Heart left ventricle (tissue), 16 donors: ENCODE measurements at regions not wholly inside any gene's neighbourhood (a gene's known extent, or its start where the extent isn't known, plus 50 kb on each side); places are given as distances from the start of the nearest gene placed in this dataset.

Experiments used
- ATAC-seq, 4 donors: fragments of 200-7000 bp; cut with Tn5 transposase; one replicate each; pipeline ENCODE4 v1.9.1; 2020 to 2022; ENCODE audit warnings: moderate library complexity in 4 of 4, mild to moderate bottlenecking in 3 of 4, moderate number of reproducible peaks in 1 of 4
- DNase-seq, 5 donors: peaks; one replicate each; pipeline ENCODE4 v3.0.0-alpha.2; 2020
- H3K27ac ChIP-seq, 12 donors: fragments of 200-600 bp; sonication (generic) in 4 of 12; one replicate each; pipeline versions ENCODE4 v1.5.0 to v1.8.0; 2016 to 2022; ENCODE audit warnings: mild to moderate bottlenecking in 2 of 12
- H3K27me3 ChIP-seq, 9 donors: fragments of 200-600 bp; sonication (generic) in 2 of 9; one replicate each; pipeline versions ENCODE4 v1.5.1 to v1.8.0; 2016 to 2022; ENCODE audit warnings: mild to moderate bottlenecking in 3 of 9
- H3K36me3 ChIP-seq, 9 donors: fragments of 200-600 bp; sonication (generic) in 2 of 9; one replicate each; pipeline versions ENCODE4 v1.5.0 to v1.8.0; 2018 to 2022; ENCODE audit warnings: mild to moderate bottlenecking in 2 of 9
- H3K4me1 ChIP-seq, 12 donors: fragments of 200-600 bp; sonication (generic) in 4 of 12; one replicate each; pipeline versions ENCODE4 v1.5.0 to v1.8.0; 2016 to 2022; ENCODE audit warnings: mild to moderate bottlenecking in 3 of 12
- H3K4me3 ChIP-seq, 12 donors: fragments of 200-600 bp; sonication (generic) in 4 of 12; one replicate each; pipeline versions ENCODE4 v1.5.0 to v1.8.0; 2017 to 2022; ENCODE audit warnings: mild to moderate bottlenecking in 9 of 12, moderate library complexity in 4 of 12
- H3K9me3 ChIP-seq, 12 donors: fragments of 200-600 bp; sonication (generic) in 4 of 12; one replicate each; pipeline versions ENCODE4 v1.5.0 to v1.8.0; 2016 to 2022; ENCODE audit warnings: mild to moderate bottlenecking in 1 of 12
- POLR2A ChIP-seq, 2 donors: fragments of 450-650 bp; IDR thresholded peaks; one replicate each; pipeline ENCODE4 v1.6.1; 2017; ENCODE audit warnings: antibody characterized with exemption in 2 of 2, mild to moderate bottlenecking in 2 of 2, moderate library complexity in 2 of 2
- WGBS, 4 donors: extraction: QIAGEN DNeasy Blood & Tissue Kit in 2 of 4; methylation state at CpG; one replicate each; pipeline versions ENCODE4 v1.1.5 to v1.1.7; 2013 to 2018; 5-methylcytosine and 5-hydroxymethylcytosine counted together
- intact Hi-C, 10 donors: fragments of 100-400 bp; cut with DNase I; formaldehyde crosslinking; loops; one replicate each; pipeline versions ENCODE4 v1.11.1 to v1.14.2; 2022
- TF ChIP-seq, protein P1 (sequence below), 12 donors: fragments of 200-600 bp; sonication (generic) in 4 of 12; IDR thresholded peaks; one replicate each; pipeline versions ENCODE4 v1.5.0 to v1.8.0; 2018 to 2022; ENCODE audit warnings: antibody characterized with exemption in 12 of 12, mild to moderate bottlenecking in 5 of 12
- donor health status: ischemic (EF 13 %, LVEDD 7.1; RV severe dilation, severe dysfunction).
- donor health status: healthy with polysubstance abuse.
- donor health status: DM: no; HTN: yes; CAD: no.
- donor health status: DM: no; HTN: no; CAD: no.
- donor health status: ischemic (EF 25% LVEDD 6.9; RV normal size, moderate dysfunction).
- donor health status: ischemic (EF 25% LVEDD 5.7; RV mildly dilated, moderate dysfunction).
- donor health status: healthy.
- donor health status: DM: yes; HTN: yes; CAD: no.
- donor health status: ischemic (EF 35%, LVEDD 5.7; RV mildly dilated, moderate dysfunction).
- donor health status: nonischemic (EF 11% LVEDD 7.7; RV severe dilation, severe dysfunction).
- donor health status: DM: yes; HTN: yes; CAD: no.
- donor health status: PGD.
- donor health status: ischemic (EF 29% LVEDD 5.4; RV normal size, mild dysfunction).
- donor health status: nonischemic (EF 23%, LVEDD 6.1; RV moderate dilation, normal function).

DNA sequence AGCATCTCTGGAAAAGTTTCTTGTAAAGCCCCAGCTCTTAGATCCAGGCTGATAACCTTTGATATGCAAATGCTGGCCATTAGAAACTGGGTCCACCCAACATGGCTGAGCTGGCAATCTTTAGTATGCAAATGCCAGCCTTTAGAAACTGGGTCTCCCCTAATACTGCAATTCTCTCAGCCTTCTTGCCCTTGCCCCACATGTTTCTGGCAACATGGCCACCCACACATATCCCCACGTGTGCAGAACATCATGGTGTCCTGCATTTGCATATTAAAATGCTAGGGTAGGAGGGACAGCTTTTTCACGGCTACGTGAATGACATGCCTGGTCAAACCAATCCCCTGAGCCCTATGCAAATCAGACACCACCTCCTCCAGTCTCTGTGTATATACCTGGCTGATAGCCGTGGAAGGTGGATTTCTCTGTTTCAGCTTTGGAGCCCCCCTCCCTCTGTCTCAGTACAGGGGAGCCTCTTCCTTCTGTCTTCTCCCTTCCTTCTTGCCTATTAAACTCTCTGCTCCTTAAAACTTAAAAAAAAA lies 344.0 kb upstream of the NWD2 start:
- Histone ChIP-seq H3K9me3 (peaks cover 0 to 6% (median 0%) of the 10 kb centered on the region in 12 donors), H3K4me1 (no peaks in the 10 kb centered on the region), H3K27me3 (no peaks in the 10 kb centered on the region), H3K27ac (no peak overlapping the region), H3K4me3 (no peak overlapping the region), H3K36me3 (no peaks in the 10 kb centered on the region)
- intact Hi-C loops = no loop called here
- no peak for DNase-seq
- no peak for ATAC-seq
- 82 to 89% (median 87%) methylated on average over 4 of the region's 4 CpGs for WGBS, 4 donors
- TF ChIP-seq POLR2A (IDR thresholded peaks at IDR 0.05) = no peak
- TF ChIP-seq, protein P1, sequence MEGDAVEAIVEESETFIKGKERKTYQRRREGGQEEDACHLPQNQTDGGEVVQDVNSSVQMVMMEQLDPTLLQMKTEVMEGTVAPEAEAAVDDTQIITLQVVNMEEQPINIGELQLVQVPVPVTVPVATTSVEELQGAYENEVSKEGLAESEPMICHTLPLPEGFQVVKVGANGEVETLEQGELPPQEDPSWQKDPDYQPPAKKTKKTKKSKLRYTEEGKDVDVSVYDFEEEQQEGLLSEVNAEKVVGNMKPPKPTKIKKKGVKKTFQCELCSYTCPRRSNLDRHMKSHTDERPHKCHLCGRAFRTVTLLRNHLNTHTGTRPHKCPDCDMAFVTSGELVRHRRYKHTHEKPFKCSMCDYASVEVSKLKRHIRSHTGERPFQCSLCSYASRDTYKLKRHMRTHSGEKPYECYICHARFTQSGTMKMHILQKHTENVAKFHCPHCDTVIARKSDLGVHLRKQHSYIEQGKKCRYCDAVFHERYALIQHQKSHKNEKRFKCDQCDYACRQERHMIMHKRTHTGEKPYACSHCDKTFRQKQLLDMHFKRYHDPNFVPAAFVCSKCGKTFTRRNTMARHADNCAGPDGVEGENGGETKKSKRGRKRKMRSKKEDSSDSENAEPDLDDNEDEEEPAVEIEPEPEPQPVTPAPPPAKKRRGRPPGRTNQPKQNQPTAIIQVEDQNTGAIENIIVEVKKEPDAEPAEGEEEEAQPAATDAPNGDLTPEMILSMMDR (IDR thresholded peaks at IDR 0.05) = no peak

- H3K27me3 ChIP-seq = no peaks in the 10 kb centered on the region
- H3K4me1 ChIP-seq = no peaks in the 10 kb centered on the region
- intact Hi-C loops = no loop called here
- H3K9me3 ChIP-seq = no peaks in the 10 kb centered on the region
- H3K36me3 ChIP-seq = no peaks in the 10 kb centered on the region
- DNase-seq (no peak), ATAC-seq (no peak)
- no peak overlapping the region for H3K4me3 ChIP-seq
- no peak for TF ChIP-seq POLR2A (IDR thresholded peaks at IDR 0.05)
- TF ChIP-seq, protein P1 (IDR thresholded peaks at IDR 0.05) = no peak
- WGBS, 4 donors = 82 to 94% (median 82%) methylated on average over 3 of the region's 3 CpGs
- no peak overlapping the region for H3K27ac ChIP-seq
Measured at GRCh38 chr4:36904823-36905222, 339.7 kb upstream of the NWD2 start.

DNA sequence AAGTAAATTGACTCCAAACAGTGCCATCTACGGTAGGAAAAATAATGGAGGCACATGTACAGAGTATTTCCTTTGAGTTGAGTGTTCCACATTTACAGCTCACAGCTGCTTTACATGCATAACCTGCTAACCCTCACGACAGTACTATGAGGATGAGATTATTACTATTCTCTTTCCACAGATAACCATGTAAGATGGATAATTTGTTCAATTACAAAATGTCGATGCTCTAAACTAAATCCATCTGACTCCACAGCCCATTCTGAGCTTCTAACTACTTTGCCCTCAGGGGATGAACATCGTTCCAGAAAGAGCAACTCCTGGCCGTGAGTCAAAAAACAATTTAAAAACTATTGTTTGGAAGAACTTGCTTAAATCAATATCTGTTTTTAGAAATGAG lies 330.4 kb upstream of the NWD2 start:
- Histone ChIP-seq H3K27me3 (no peaks in the 10 kb centered on the region), H3K9me3 (no peaks in the 10 kb centered on the region), H3K4me1 (no peaks in the 10 kb centered on the region), H3K4me3 (no peak overlapping the region), H3K27ac (no peak overlapping the region), H3K36me3 (no peaks in the 10 kb centered on the region)
- DNase-seq (no peak), ATAC-seq (no peak)
- no peak for TF ChIP-seq POLR2A (IDR thresholded peaks at IDR 0.05)
- WGBS, 4 donors = 57 to 63% (median 61%) methylated on average over 5 of the region's 5 CpGs
- intact Hi-C loops = no loop called here

GRCh38 chr4:36915717-36916116 lies 328.8 kb upstream of the NWD2 start:
- intact Hi-C loops = no loop called here
- 58 to 73% (median 64%) methylated on average over 2 of the region's 2 CpGs for WGBS, 4 donors
- no peak overlapping the region for H3K4me3 ChIP-seq
- H3K27ac ChIP-seq = no peak overlapping the region
- ATAC-seq (no peak), DNase-seq (no peak)
- no peaks in the 10 kb centered on the region for H3K9me3 ChIP-seq
- H3K4me1 ChIP-seq = no peaks in the 10 kb centered on the region
- H3K36me3 ChIP-seq = no peaks in the 10 kb centered on the region
- H3K27me3 ChIP-seq = no peaks in the 10 kb centered on the region
- TF ChIP-seq POLR2A (IDR thresholded peaks at IDR 0.05) = no peak
- TF ChIP-seq, protein P1 (IDR thresholded peaks at IDR 0.05) = no peak

GRCh38 chr4:36917413-36917812 lies 327.1 kb upstream of the NWD2 start:
- ATAC-seq (no peak), DNase-seq (no peak)
- Histone ChIP-seq H3K27ac (no peak overlapping the region), H3K9me3 (no peaks in the 10 kb centered on the region), H3K36me3 (no peaks in the 10 kb centered on the region), H3K4me1 (no peaks in the 10 kb centered on the region), H3K27me3 (no peaks in the 10 kb centered on the region), H3K4me3 (no peak overlapping the region)
- 75 to 88% (median 88%) methylated on average over 6 of the region's 6 CpGs for WGBS, 4 donors
- intact Hi-C loops = no loop called here
- TF ChIP-seq, protein P1 (IDR thresholded peaks at IDR 0.05) = no peak
